Heart right ventricle (tissue), 16 donors: ENCODE measurements at regions not wholly inside any gene's neighbourhood (a gene's known extent, or its start where the extent isn't known, plus 50 kb on each side); places are given as distances from the start of the nearest gene placed in this dataset.

Experiments
- ATAC-seq, 8 donors: fragments of 200-7000 bp; cut with Tn5 transposase; one replicate each; pipeline ENCODE4 v1.9.1; 2020; ENCODE audit warnings: mild to moderate bottlenecking in 8 of 8, moderate library complexity in 8 of 8, moderate number of reproducible peaks in 1 of 8
- DNase-seq, 2 donors: peaks; one replicate each; pipeline ENCODE4 v3.0.0-alpha.2; 2020
- H3K27ac ChIP-seq, 10 donors: fragments of 200-600 bp; sonication (generic) in 2 of 10; one replicate each; pipeline versions ENCODE4 v1.5.0 to v1.8.0; 2020 to 2022; ENCODE audit warnings: mild to moderate bottlenecking in 3 of 10
- H3K27me3 ChIP-seq, 7 donors: fragments of 200-600 bp; one replicate each; pipeline ENCODE4 v1.8.0; 2021 to 2022; ENCODE audit warnings: mild to moderate bottlenecking in 2 of 7
- H3K36me3 ChIP-seq, 9 donors: fragments of 200-600 bp; sonication (generic) in 1 of 9; one replicate each; pipeline versions ENCODE4 v1.5.0 to v1.8.0; 2020 to 2022; ENCODE audit warnings: mild to moderate bottlenecking in 2 of 9
- H3K4me1 ChIP-seq, 9 donors: fragments of 200-600 bp; sonication (generic) in 1 of 9; one replicate each; pipeline versions ENCODE4 v1.5.0 to v1.8.0; 2020 to 2022; ENCODE audit warnings: mild to moderate bottlenecking in 4 of 9
- H3K4me3 ChIP-seq, 10 donors: fragments of 200-600 bp; sonication (generic) in 2 of 10; one replicate each; pipeline versions ENCODE4 v1.5.0 to v1.8.0; 2020 to 2022; ENCODE audit warnings: mild to moderate bottlenecking in 7 of 10, moderate library complexity in 2 of 10
- H3K9me3 ChIP-seq, 11 donors: fragments of 200-600 bp in 10 of 11; sonication (generic) in 2 of 11; one replicate each; pipeline versions ENCODE4 v1.5.0 to v1.8.0; 2013 to 2022; ENCODE audit warnings: mild to moderate bottlenecking in 2 of 11, control low read depth in 1 of 11, moderate library complexity in 1 of 11
- CTCF ChIP-seq, 9 donors: fragments of 200-600 bp; sonication (generic) in 2 of 9; IDR thresholded peaks; one replicate each; pipeline versions ENCODE4 v1.5.0 to v1.8.0; 2021 to 2022; ENCODE audit warnings: antibody characterized with exemption in 9 of 9, mild to moderate bottlenecking in 5 of 9, moderate library complexity in 1 of 9
- WGBS, 2 donors: extraction: QIAGEN DNeasy Blood & Tissue Kit; methylation state at CpG; one replicate each; pipeline ENCODE4 v1.1.7; 2013; ENCODE audit warnings: inconsistent platforms in 1 of 2; 5-methylcytosine and 5-hydroxymethylcytosine counted together
- intact Hi-C, 10 donors: fragments of 100-400 bp; cut with DNase I; formaldehyde crosslinking; loops; one replicate each; pipeline versions ENCODE4 v1.11.1 to v1.14.2; 2022
- donor health status: Arrhythmogenic right ventricular cardiomyopathy.
- donor health status: ischemic (EF 13 %, LVEDD 7.1; RV severe dilation, severe dysfunction).
- donor health status: healthy with polysubstance abuse.
- donor health status: DM: no; HTN: yes; CAD: no.
- donor health status: DM: no; HTN: no; CAD: no.
- donor health status: ischemic (EF 25% LVEDD 6.9; RV normal size, moderate dysfunction).
- donor health status: ischemic (EF 25% LVEDD 5.7; RV mildly dilated, moderate dysfunction).
- donor health status: healthy.
- donor health status: DM: yes; HTN: yes; CAD: no.
- donor health status: Ischemic cardiomyopathy.
- donor health status: ischemic (EF 35%, LVEDD 5.7; RV mildly dilated, moderate dysfunction).
- donor health status: nonischemic (EF 11% LVEDD 7.7; RV severe dilation, severe dysfunction).
- donor health status: DM: yes; HTN: yes; CAD: no.
- donor health status: PGD.
- donor health status: ischemic (EF 29% LVEDD 5.4; RV normal size, mild dysfunction).
- donor health status: nonischemic (EF 23%, LVEDD 6.1; RV moderate dilation, normal function).

DNA sequence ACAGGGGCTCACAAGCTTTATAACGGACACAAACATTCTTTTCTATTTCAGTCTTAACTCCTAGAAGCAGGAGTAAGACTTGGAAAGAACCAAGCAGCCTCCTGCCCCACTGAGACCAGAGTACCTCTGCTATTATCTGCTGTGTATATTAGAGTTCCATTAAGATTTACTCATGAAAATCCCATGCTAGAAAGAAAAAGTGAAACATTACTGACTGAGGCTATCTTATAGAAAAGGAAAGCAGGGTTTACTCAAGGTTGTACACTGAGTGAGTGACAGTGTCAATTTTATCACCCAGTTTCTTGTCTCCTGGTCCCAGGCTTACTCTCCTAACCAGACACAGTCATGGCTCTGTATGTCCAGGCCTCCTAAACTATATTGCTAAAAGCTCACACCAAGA lies 97.9 kb upstream of the SOX2 start:
- Histone ChIP-seq H3K27ac (no peak overlapping the region), H3K36me3 (no peaks in the 10 kb centered on the region), H3K4me1 (no peaks in the 10 kb centered on the region), H3K9me3 (no peaks in the 10 kb centered on the region), H3K27me3 (no peaks in the 10 kb centered on the region), H3K4me3 (no peak overlapping the region)
- WGBS, 2 donors, result 39 to 53% methylated on average over 1 of the region's 1 CpG
- no peak for TF ChIP-seq CTCF (IDR thresholded peaks at IDR 0.05)
- intact Hi-C loops, result no loop called here
- DNase-seq, result no peak
- ATAC-seq, result no peak

DNA sequence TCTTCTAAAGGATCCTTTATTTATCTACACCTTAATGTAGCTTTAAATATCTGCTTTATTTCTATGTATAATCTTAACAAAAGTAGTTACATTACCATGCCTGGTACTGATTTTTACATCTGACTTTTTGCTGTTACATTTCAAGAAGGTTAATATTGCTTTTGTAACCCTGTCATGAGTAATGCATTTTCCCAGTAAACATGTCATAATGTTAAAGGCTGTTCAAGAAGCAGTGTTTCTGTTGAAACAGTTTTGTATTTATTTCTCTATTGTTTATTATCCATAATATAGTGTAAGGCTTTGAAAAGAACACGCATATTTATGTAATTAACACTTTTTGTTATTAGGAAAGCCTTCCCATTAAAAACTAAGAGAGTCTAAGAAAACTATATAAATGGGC lies 98.5 kb upstream of the SOX2 start:
- 72 to 76% methylated on average over 1 of the region's 1 CpG for WGBS, 2 donors
- H3K9me3 ChIP-seq, result no peaks in the 10 kb centered on the region
- no peak for ATAC-seq

DNA sequence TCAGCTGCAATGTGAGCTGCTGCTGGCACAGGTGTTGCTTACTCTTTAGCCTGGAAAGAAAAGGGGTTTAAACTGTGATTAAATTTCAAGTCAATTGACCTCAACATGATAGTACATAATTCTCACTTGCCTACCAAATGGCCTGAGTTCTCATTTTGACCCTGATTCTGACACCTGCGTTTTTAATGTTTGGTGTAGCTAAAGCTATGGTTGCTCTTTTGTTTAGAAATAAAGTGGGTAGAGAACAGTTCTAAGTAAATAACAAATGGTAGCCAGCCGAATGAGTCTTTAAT lies 100.8 kb upstream of the SOX2 start:
- Histone ChIP-seq H3K27ac (no peak overlapping the region), H3K4me1 (no peaks in the 10 kb centered on the region), H3K36me3 (no peaks in the 10 kb centered on the region), H3K4me3 (no peak overlapping the region), H3K9me3 (no peaks in the 10 kb centered on the region), H3K27me3 (no peaks in the 10 kb centered on the region)
- no peak for DNase-seq
- ATAC-seq, result no peak
- WGBS, 2 donors, result 89% methylated on average over 2 of the region's 2 CpGs
- intact Hi-C loops, result no loop called here
- TF ChIP-seq CTCF (IDR thresholded peaks at IDR 0.05), result no peak

More for the DNA sequence above, 98.5 kb upstream of the SOX2 start:
- H3K27ac ChIP-seq, result no peak overlapping the region
- DNase-seq, result no peak
- intact Hi-C loops, result no loop called here
- no peaks in the 10 kb centered on the region for H3K36me3 ChIP-seq
- no peak for TF ChIP-seq CTCF (IDR thresholded peaks at IDR 0.05)
- no peaks in the 10 kb centered on the region for H3K4me1 ChIP-seq
- no peaks in the 10 kb centered on the region for H3K27me3 ChIP-seq
- H3K4me3 ChIP-seq, result no peak overlapping the region

GRCh38 chr3:181610083-181610972 lies 101.4 kb upstream of the SOX2 start:
- no peak for ATAC-seq
- no peak for DNase-seq
- TF ChIP-seq CTCF (IDR thresholded peaks at IDR 0.05), result no peak
- WGBS, 2 donors, result 64 to 68% methylated on average over 4 of the region's 4 CpGs
- Histone ChIP-seq H3K4me3 (no peak overlapping the region), H3K36me3 (no peaks in the 10 kb centered on the region), H3K27ac (no peak overlapping the region), H3K27me3 (no peaks in the 10 kb centered on the region), H3K9me3 (no peaks in the 10 kb centered on the region), H3K4me1 (no peaks in the 10 kb centered on the region)
- intact Hi-C loops, result no loop called here
